Sigmoid colon (tissue), 4 donors: ENCODE measurements at regions not wholly inside any gene's neighbourhood (a gene's known extent, or its start where the extent isn't known, plus 50 kb on each side); places are given as distances from the start of the nearest gene placed in this dataset.
A peak's percentile ranks its signal among the peaks of the same experiment; 100 is the strongest.

Experiments
- CTCF ChIP-seq, 4 experiments: fragments of 450-650 bp in 3 of 4; fragments of 200-600 bp in 1 of 4; IDR thresholded peaks; one replicate each; pipeline ENCODE4 v1.5.1; 2016 to 2019; ENCODE audit warnings: antibody characterized with exemption in 4 of 4, mild to moderate bottlenecking in 3 of 4, moderate library complexity in 2 of 4
- POLR2A ChIP-seq, 2 donors: fragments of 450-650 bp; IDR thresholded peaks; one replicate each; pipeline ENCODE4 v1.6.1; 2016; ENCODE audit warnings: antibody characterized with exemption in 2 of 2, mild to moderate bottlenecking in 2 of 2, moderate library complexity in 2 of 2
- POLR2AphosphoS5 ChIP-seq, 4 donors: sonication (generic); formaldehyde crosslinking; IDR thresholded peaks; one replicate each; pipeline ENCODE4 v1.6.1; 2017; ENCODE audit warnings: antibody characterized with exemption in 4 of 4

GRCh38 chr3:194768586-194768985 lies 82.9 kb downstream of the FAM43A start:
- TF ChIP-seq CTCF (IDR thresholded peaks at IDR 0.05) (peak in 1 of 4 experiments; percentile 12), POLR2A (IDR thresholded peaks at IDR 0.05) (no peak), POLR2AphosphoS5 (IDR thresholded peaks at IDR 0.05) (no peak)
